Inflammatory macrophage (primary cell): ENCODE measurements at regions not wholly inside any gene's neighbourhood (a gene's known extent, or its start where the extent isn't known, plus 50 kb on each side); places are given as distances from the start of the nearest gene placed in this dataset.
A peak's percentile ranks its signal among the peaks of the same experiment; 100 is the strongest.
"Not testable (repeated sequence)": the region's sequence is repeated elsewhere in the genome, so short reads cannot be mapped to it uniquely, and the experiment has no call there.

Experiments
- DNase-seq, 2 donors: peaks; one replicate each; pipeline ENCODE4 v3.0.0-alpha.2; 2020 to 2022

DNA sequence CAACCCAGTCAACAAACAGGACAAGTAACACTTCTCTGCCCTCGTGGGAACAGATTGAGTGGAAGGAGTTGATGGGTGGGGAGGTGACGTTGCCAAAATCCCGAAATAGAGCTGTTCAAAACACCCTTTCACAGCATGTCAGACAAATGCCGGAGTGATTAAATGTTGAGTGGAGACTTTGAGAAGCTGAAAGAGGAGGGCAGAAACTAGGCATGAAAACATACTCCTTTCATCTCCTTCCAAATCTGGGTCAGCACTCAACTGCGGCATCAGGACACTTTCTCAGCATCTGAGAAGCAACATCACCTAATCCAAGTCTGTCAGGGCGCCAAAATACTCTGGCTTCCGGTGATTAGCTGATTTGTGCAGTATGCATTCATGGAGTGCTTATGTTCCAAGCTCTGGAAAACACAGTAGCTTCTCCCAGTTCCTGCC lies 51.5 kb upstream of the MRI1 start:
- no peak for DNase-seq

DNA sequence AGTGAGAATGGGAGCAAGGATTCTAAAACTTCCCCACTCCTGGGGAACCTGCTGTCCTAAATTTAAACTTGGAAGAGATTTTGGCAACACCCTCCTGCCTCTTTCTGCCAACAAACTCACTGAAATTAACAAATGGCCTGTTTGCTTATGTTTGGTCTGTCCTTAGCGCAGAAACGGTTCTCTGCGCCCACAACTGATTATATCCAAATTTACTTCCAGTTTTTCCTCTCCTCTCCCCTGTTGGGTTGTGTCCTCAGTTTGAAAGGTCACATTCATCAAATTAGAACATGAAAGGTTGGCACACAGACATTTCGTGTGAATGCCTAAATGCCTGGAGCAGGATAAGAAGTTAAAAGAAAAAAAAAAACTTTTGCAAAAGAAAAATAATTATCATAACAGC lies 56.4 kb upstream of the MRI1 start:
- no peak for DNase-seq

DNA sequence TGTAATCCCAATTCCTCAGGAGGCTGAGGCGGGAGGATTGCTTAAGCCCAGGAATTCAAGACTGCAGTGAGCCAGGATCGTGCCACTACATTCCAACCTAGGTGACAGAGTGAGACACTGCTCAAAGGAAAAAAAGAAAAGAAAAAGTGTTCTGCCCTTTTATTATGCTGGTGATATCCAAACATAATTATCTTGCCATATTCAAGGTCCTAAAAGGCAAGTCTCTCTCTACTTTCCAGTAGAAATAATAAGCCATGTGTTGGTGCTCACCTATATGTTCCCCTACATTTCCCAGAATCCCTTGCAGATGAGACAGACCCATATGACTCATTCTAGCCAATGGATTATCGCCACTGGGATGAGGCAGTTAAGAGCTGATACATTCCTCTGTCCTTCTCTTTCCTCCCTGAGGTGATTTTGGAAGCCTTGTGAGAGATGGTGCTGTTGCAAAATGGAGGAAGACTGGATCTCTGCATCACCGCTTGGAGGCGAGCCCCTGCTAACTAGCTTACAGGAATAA lies 58.3 kb upstream of the MRI1 start:
- DNase-seq: no peak

DNA sequence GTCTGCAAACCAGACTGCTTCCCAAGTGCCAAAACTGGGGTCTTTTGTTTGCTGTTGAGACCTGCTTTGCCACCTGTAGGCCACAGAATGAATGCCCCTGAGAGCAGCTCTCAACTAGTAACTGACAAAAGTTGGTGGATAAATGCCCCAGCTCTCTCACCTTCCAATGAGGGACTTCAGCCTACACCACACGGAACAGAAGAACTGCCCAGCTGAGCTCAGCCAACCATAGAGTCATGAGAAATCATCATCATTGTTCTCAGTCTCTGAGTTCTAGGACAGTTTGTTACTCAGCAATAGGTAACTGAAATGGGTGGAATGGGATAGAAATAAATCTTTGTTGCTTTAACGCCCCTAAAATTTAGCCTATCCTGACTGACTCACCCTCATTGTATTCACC lies 59.1 kb upstream of the MRI1 start:
- no peak for DNase-seq

DNA sequence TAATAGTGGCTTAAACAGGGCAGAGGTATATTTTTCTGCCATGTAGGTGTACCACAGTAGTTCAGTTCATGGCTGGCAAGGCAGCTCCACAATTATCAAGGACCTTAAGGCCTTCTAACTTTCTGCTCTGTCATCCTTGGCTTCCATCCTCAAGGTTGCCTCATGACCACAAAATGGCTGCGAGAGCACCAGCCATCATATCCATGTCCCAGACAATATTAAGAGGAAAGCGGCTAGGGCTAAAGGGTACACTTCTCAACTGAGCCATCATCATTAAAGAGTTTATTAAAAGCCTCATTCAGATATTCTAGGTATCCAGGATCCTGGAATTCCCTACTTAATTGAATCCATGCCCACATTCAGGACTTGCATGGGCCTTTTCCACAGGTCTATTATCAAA lies 62.7 kb upstream of the MRI1 start:
- no peak for DNase-seq

DNA sequence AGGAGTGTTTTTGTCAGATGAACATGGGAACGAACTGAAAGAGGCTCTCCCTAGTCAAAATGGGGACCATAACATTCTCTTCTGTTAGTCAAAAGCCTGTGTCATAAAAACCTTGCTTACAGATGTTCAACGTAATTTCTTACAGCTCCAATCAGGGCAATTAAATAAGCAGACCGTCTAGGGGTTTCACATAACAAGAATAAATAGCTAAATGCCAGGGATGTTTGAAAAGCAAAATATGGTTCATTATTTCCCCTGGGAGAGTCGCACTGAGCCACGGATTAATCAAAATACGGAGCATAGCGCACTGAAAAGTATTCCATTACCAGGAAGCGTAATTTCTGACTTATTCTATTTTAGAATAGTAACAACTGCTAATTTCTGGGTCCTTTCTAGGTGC lies 63.7 kb upstream of the MRI1 start:
- no peak for DNase-seq

DNA sequence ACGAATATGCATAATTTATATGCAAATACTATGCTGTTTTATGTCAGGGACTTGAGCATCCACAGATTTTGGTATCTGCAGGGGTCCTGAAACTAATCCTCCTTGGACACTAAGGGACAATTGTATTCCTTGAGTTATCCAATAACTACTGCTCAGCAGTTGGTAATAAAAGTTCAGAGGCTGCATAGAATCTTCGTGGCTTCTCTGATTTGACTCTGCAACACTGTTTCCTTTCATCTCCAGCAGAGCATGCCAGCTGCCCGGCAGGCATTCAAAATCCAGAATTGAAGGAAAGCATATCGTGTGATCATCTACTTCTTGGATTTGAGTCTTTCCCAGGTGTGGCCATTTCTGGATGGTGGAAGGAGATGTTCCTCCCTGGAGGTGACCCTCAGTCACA lies 64.5 kb upstream of the MRI1 start:
- DNase-seq: no peak

DNA sequence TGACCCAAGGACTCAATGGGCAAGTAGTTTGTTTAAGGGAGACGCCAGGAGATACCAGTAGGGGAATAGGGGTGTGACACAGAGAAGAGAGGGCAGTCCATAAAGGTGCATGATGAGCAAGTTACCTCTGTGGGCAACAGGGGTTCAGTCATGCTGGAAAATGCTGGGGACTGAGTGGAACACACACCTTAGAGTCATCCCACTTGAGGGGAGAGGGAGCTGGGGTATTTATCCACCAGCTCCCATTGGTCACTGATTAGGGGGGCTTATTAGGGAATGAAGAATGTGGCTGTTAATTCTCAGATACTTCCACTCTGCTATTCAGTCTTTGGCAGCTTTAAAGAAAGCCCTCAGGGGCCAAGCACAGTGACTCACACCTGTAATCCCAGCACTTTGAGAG lies 67.5 kb upstream of the MRI1 start:
- DNase-seq: no peak

DNA sequence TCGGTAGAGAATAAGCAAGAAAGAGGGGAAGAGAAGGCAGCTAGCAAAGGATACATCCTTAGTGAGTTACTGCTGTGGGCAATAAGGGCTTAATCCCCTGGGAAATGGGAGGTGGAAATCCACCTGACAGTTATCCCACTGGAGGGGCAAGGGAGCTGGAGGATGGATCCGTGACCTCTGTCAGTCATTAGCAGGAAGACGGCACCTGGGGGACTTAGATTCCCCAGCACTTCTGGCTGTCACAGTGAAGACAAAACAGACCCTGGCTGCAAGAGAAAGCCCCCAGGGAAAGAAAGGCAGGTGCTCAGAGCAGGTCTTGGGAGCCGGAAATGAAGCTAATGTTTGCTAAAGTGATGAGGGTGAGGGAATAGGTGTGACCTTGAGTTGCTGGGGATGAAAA lies 70.4 kb upstream of the MRI1 start:
- no peak for DNase-seq

DNA sequence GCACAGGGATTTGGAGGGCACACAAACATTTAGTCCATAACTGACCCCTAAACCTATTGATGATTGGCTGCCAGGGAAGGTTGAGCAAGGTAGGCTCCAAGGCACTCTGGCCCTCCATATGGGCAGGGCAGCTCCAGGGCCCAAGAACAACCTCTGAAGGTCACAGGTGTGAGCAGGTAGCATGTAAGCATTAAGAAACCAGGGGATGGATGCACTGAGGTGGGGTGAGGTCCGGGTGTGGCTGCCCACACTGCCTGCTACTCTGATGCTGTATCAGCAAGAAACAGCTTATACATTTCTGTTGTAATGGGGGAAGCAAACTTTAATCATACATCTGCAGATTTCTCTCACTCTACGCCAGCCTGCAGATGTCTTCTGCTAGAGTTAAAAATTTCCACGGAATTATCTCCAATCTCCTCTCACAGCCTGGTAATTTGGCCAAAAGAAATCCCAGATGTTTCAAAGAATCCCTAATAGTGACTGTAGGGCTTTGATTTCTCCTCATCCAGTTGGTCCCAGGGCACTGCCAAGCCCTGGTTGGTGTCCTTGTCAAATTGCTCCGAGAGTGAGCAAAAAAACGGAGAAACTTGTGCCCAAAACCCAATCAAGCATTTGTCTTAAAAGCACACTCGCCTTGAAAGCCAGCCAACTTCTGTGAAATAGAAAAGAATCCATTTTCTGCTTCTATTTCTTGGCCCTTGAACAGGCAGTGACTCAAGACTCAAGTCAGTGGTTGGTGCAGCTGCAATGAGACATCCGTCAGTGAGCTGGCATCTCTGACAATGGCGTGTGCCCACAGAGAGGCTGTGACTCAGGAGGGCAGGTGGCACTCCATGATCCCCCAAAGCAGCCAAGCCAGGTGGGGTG lies 72.5 kb upstream of the MRI1 start:
- DNase-seq: no peak

DNA sequence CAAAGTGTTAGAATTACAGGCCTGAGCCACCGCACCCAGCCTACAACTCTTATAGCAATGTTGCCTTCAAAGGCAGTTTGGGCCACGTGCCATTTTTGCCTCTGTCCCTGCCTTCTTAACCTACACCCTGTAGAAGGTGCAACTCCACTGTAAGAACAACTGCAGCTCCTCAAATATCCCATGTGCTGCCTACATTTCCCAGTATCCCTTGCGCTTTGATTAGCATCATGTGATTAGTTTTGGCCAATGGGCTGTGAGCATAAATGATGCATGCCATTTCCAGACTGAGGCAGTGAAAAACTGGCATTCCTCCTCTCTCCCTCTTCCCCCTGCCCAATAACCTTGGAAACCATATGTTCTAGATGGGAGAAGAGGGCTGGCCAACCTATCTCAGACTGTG lies 75.2 kb upstream of the MRI1 start:
- DNase-seq: peak in 1 of 2 donors; percentile 1

DNA sequence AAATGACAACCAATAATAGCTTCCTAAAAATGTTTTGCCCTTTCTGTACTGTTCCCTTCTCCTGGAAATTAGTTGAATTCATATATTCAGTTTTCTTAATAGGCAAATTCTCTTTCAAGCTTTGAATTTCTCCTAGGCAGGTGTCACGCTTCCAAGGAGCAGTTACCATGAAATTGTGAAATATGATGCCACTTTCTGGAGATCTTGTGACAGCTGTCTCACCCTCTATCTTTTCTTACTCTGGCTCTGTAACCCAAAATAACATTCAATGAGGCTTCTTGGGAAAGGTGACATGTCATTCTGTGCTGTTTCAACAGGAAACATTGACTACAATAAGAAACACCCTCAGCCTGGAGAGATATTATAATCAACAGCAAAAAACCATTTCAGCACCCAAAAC lies 80.3 kb upstream of the MRI1 start:
- DNase-seq: no peak

DNA sequence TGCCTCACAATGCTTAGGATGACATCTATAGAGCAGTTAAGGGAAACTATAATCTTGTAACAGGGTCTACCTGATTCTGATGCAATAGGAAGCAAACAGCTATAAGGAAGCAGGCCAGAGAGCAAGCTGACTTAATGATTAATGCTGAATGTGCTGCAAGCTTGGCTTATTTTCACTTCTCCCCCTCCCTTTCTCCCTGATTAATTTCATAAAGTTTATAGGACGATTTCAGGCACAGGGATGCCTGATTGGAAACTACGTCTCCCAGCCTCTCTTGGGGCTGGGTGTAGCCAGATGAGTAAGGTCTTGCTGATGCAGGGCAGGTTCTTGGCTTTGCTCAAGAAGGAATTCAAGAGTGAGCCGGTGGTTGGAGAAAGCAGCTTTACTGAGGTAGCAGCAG lies 82.8 kb upstream of the MRI1 start:
- no peak for DNase-seq

DNA sequence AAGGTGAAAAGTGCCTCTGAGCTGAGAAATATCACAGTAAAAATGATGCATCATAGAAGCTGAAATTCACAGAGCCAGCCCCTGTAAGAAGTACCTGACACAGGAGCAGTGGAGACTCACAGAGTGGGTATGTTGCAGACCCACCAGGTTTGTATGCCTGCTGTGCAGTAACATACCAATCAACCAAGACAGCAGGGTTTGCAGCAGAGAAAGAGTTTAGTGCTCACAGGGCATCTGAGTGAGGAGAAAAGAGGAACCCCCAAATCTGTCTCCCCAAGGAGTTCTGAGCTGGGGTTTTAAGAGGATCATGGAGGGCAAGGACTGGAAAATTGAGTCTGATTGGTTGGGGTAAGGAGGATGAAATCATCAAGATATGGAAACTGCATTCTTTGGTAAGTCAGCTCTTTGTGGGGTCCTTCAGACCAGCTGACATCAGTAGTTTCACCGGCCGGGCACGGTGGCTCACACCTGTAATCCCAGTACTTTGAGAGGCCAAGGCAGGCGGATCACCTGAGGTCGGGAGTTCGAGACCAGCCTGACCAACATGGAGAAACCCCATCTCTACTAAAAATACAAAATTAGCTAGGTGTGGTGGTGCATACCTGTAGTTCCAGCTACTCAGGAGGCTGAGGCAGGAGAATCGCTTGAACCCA lies 83.5 kb upstream of the MRI1 start:
- DNase-seq: not testable (repeated sequence)

DNA sequence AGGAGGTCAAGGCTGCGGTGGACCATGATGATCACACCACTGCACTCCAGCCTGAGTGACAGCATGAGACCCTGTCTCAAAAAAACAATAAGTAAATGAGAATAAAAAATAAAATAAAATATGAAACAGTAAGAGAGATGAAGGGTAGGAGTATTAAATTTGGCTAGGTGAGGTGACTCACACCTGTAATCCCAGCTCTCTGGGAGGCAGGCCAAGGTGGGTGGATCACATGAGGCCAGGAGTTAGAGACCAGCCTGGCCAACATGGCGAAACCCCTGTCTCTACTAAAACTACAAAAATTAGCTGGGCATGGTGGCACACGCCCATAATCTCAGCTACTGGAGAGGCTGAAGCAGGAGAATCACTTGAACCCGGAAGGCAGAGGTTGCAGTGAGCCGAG lies 87.4 kb upstream of the MRI1 start:
- DNase-seq: not testable (repeated sequence)

DNA sequence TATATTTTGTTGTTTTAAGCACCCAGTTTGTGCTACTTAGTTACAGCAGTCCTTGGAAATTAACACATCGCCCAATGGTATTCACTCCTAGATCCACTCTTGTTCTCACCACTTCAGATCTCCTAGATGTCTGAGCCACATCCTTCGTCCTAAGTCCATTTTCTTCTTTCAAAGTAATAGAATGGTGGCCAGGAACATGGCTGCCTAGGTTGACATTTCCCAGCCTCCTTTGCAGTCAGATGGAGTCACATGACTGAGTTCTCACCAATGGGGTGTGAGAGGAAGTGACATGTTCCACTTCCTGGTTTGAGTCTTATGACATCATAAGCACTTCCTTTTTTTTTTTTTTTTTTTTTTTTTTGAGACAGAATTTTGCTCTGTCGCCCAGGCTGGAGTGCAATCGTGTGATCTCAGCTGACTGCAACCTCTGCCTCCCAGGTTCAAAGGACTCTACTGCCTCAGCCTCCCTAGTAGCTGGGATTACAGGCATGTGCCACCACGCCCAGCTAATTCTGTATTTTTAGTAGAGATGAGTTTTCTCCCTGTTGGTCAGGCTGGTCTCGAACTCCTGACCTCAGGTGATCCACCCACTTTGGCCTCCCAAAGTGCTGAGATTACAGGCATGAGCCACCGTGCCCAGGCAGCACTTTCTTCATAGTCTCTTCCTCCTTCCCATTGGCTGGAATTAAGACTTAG lies 91.7 kb upstream of the MRI1 start:
- DNase-seq: peak; percentile 71 to 73

DNA sequence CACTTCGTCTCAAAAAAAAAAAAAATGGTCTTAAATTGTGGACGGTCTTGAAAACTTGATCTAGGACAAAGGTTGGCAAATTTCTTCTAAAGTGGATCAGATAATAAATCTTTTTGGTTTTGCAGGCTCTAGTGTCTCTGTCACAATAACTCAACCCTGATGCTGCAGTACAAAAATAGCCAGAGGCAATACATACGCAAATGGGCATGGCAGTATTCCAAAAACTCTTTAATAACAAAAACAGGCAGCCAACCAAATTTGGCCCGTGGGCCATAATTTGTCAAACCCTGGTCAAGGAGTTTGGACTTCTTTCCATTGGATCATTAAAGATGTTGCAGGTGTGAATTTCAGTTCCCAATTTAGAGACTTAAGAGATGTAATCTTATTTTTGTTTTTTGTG lies 93.5 kb upstream of the MRI1 start:
- DNase-seq: no peak

DNA sequence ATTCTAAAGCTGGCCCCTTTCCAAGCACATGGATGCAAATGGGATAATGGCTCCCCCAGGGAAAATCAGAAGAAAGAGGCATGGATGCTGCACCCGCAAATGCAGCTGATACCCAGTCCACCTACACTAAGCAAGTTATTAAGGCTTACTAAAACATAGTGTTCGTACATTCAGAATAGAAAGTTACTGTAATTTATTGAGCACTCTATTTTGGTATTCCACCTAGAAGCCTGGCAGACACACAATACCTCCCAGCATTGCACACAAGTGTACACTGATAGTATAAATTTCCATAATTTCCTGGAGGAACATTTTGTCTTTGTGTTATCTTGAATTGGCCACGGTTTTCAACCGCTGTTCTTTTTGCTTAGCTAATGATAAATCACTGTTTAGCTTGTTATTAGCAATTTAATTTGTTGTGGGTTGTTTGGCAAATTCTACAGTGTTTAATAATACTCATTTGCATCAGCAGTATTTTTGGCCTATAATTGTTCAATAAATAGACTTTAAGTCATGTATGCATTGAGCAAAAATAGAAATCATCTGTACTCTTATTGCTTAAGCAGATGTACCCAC lies 94.5 kb upstream of the MRI1 start:
- no peak for DNase-seq

DNA sequence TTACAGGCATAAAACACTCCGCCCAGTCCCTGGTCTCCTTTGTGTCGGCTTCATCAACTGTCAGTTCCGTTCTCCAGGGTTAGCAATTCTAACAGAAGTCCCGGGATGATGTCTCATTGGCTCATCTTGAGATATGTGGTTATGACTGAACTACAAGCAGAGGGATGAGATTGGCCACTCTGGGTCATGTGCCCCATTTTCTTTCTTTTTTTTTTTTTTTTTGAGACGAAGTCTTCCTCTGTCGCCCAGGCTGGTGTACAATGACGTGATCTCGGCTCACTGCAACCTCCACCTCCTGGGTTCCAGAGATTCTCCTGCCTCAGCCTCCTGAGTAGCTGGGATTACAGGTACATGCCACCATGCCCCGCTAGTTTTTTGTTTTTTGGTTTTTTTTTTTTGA lies 95.4 kb upstream of the MRI1 start:
- DNase-seq: no peak

DNA sequence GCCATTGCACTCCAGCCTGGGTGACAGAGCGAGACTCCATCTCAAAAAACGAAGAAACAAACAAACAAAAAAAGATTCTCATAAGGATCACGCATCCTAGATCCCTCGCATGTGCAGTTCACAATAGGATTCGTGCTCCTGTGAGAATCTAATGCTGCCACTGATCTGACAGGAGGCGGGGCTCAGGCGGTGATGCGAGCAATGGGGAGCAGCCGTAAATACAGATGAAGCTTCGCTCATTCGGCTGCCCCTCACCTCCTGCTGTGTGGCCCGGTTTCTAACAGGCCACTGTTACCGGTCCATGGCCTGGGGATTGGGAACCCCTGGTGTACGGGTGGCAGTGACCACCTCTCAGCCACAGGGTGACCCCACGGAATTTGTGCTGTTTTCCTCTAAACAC lies 98.2 kb upstream of the MRI1 start:
- no peak for DNase-seq

DNA sequence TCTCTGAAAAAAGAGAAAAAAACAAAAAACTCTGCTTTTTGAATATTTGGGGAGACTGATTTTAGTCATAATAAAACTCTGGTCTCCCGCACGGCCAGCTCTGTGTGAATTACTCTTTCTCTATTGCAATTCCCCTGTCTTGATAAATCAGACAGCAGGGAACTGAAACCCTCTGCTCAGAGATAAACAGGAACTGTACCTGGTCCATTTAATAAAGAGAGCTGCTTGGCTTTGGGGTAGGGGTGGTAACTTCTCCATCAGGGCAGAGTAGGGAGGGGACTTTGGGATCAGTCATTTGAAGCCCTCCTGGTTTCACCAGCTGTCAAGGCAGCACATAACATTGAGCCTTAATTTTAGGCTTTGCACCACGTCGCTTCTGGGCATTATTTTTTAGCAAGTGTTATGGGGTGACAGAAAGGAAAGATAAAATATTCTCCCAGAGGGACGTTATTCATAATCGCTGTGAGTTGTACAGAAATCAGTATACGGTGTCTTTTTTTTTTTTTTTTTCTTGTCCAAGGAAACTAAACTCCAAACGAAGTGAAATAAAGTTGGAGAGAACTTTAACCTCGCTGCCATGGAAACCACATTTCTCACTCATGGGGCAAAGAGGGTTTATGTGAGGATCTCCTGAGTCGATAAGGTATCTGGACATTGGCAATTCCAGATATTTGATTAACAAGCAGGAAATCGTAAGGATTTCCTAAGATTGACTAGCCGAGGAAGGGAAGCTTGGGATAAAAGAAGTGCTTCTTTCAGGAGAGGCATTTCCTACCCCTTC lies 99.0 kb upstream of the MRI1 start:
- DNase-seq: no peak
